DMS114 treated with DMSO at 0.1 percent for 48 hours (cell line): ENCODE measurements at regions not wholly inside any gene's neighbourhood (a gene's known extent, or its start where the extent isn't known, plus 50 kb on each side); places are given as distances from the start of the nearest gene placed in this dataset.

ENCODE experiments used
- DNase-seq: peaks from one replicate; lab custom pipeline; 2025; ENCODE audit not compliant: unreplicated experiment; lab: John Stamatoyannopoulos, UW

- DNase-seq, result no peak
Measured at GRCh38 chr11:71357414-71357813, 90.8 kb downstream of the DHCR7 start.

GRCh38 chr11:71356904-71357303 lies 91.3 kb downstream of the DHCR7 start:
- no peak for DNase-seq

- no peak for DNase-seq
Measured at GRCh38 chr11:71356280-71356876, 91.8 kb downstream of the DHCR7 start.

- no peak for DNase-seq
Measured at GRCh38 chr11:71355281-71355680, 92.9 kb downstream of the DHCR7 start.

GRCh38 chr11:71354394-71355105 lies 93.6 kb downstream of the DHCR7 start:
- DNase-seq, result no peak

GRCh38 chr11:71352748-71353147 lies 95.4 kb downstream of the DHCR7 start:
- DNase-seq, result no peak

- no peak for DNase-seq
Measured at GRCh38 chr11:71352226-71352625, 96.0 kb downstream of the DHCR7 start.

- DNase-seq, result no peak
Measured at GRCh38 chr11:71349627-71350026, 97.2 kb upstream of the SHANK2 start.

- DNase-seq, result no peak
Measured at GRCh38 chr11:71343828-71344400, 91.5 kb upstream of the SHANK2 start.

GRCh38 chr11:71342951-71343827 lies 90.8 kb upstream of the SHANK2 start:
- no peak for DNase-seq

- DNase-seq, result no peak
Measured at GRCh38 chr11:71342116-71342515, 89.7 kb upstream of the SHANK2 start.

GRCh38 chr11:71341596-71341995 lies 89.2 kb upstream of the SHANK2 start:
- DNase-seq, result no peak

- DNase-seq, result no peak
Measured at GRCh38 chr11:71341173-71341572, 88.8 kb upstream of the SHANK2 start.

- no peak for DNase-seq
Measured at GRCh38 chr11:71340086-71340606, 87.8 kb upstream of the SHANK2 start.

GRCh38 chr11:71339396-71339881 lies 87.1 kb upstream of the SHANK2 start:
- DNase-seq, result no peak

- DNase-seq, result no peak
Measured at GRCh38 chr11:71338801-71339395, 86.5 kb upstream of the SHANK2 start.

GRCh38 chr11:71336996-71337754 lies 84.8 kb upstream of the SHANK2 start:
- DNase-seq, result no peak

GRCh38 chr11:71336176-71336995 lies 84.0 kb upstream of the SHANK2 start:
- no peak for DNase-seq

GRCh38 chr11:71335371-71335770 lies 83.0 kb upstream of the SHANK2 start:
- DNase-seq, result no peak
